HepG2 (cell line): ENCODE measurements at regions not wholly inside any gene's neighbourhood (a gene's known extent, or its start where the extent isn't known, plus 50 kb on each side); places are given as distances from the start of the nearest gene placed in this dataset.

Source experiments
- ATAC-seq: fragments of 200-7000 bp; cut with Tn5 transposase; 3 replicates; pipeline ENCODE4 v1.9.1; 2020; ENCODE audit warnings: mild to moderate bottlenecking, moderate library complexity
- BruUV-seq: library from RNA; stranded (reverse); fragments of 400-500 nt; replicated peaks from 2 replicates; lab custom pipeline; 2021; lab: Mats Ljungman, UMichigan
- CTCF ChIA-PET: fragments of 300-600 bp; formaldehyde crosslinking; extraction: SDS; loops from one replicate; lab custom pipeline; 2021; ENCODE audit warnings: low total read pairs, inconsistent platforms, low intra/inter-chr PET ratio; lab: Yijun Ruan, JAX
- POLR2A ChIA-PET: fragments of 350-600 bp; sonication (Branson Sonifier 250); formaldehyde crosslinking; loops from one replicate; lab custom pipeline; 2020; ENCODE audit warnings: antibody characterized with exemption, inconsistent platforms; lab: Yijun Ruan, JAX
- DNase-seq: peaks from one replicate; pipeline ENCODE4 v3.0.0-alpha.2; 2015; ENCODE audit warnings: low spot score
- FAIRE-seq: peaks from 3 replicates; lab custom pipeline; 2011; peaks lifted over from hg19 to GRCh38; lab: Jason Lieb, UNC
- H2AFZ ChIP-seq: one replicate; pipeline ENCODE4 v1.6.1; 2011; ENCODE audit warnings: low read length, inconsistent platforms
- H3K27ac ChIP-seq: fragments of 300-600 bp; 3 replicates; pipeline ENCODE4 v1.8.0; 2011; ENCODE audit warnings: mixed run types, mild to moderate bottlenecking, mixed read lengths, low read length, inconsistent platforms; ENCODE audit not compliant: insufficient read depth; ENCODE audit errors: extremely low read length
- H3K27me3 ChIP-seq, 2 experiments: fragments of 200-600 bp in 1 of 2; 2 replicates in 1 of 2; 3 replicates in 1 of 2; pipeline versions ENCODE4 v1.6.0 to v1.8.0; 2011; ENCODE audit warnings: low read length in 2 of 2, mild to moderate bottlenecking in 2 of 2, moderate library complexity in 2 of 2, inconsistent platforms in 1 of 2; ENCODE audit not compliant: insufficient read depth in 2 of 2, control insufficient read depth in 1 of 2
- H3K36me3 ChIP-seq, 2 experiments: fragments of 200-600 bp in 1 of 2; replicated peaks in 1 of 2; 2 replicates in 1 of 2; 3 replicates in 1 of 2; pipeline versions ENCODE4 v1.5.1 to v1.8.0; 2011; ENCODE audit warnings: low read length in 2 of 2, inconsistent platforms in 1 of 2; ENCODE audit not compliant: insufficient read depth in 2 of 2, control insufficient read depth in 1 of 2
- H3K4me1 ChIP-seq: 2 replicates; pipeline ENCODE4 v1.5.1; 2012; ENCODE audit warnings: low read length, inconsistent platforms; ENCODE audit not compliant: insufficient read depth
- H3K4me2 ChIP-seq: 2 replicates; pipeline ENCODE4 v1.6.0; 2011; ENCODE audit warnings: low read depth, low read length, inconsistent platforms
- H3K4me3 ChIP-seq, 3 experiments: fragments of 200-600 bp in 1 of 3; sonication (generic), shearing (Covaris generic) in 1 of 3; replicated peaks in 1 of 3; 2 replicates each; pipeline ENCODE4 v1.5.1; 2011 to 2016; ENCODE audit warnings: low read length in 3 of 3, inconsistent platforms in 2 of 3, low read depth in 2 of 3, mild to moderate bottlenecking in 2 of 3, control low read depth in 1 of 3, mixed read lengths in 1 of 3; ENCODE audit not compliant: insufficient read depth in 1 of 3
- H3K79me2 ChIP-seq: one replicate; pipeline ENCODE4 v1.6.1; 2011; ENCODE audit warnings: low read length, inconsistent platforms; ENCODE audit not compliant: insufficient read depth
- H3K9ac ChIP-seq: 2 replicates; pipeline ENCODE4 v1.6.0; 2011; ENCODE audit warnings: mild to moderate bottlenecking, low read depth, low read length, inconsistent platforms; ENCODE audit not compliant: insufficient read depth
- H3K9me3 ChIP-seq: 2 replicates; pipeline ENCODE4 v1.5.1; 2012; ENCODE audit warnings: mild to moderate bottlenecking, low read length
- H4K20me1 ChIP-seq: 2 replicates; pipeline ENCODE4 v1.6.0; 2011; ENCODE audit warnings: inconsistent platforms, mild to moderate bottlenecking, low read length, moderate library complexity; ENCODE audit not compliant: insufficient read depth
- AKNA ChIP-seq: sonication (generic); formaldehyde crosslinking; IDR thresholded peaks from 2 replicates; pipeline ENCODE4 v1.4.0; 2020; ENCODE audit warnings: missing genetic modification reagents, borderline replicate concordance
- CHD2 ChIP-seq: IDR thresholded peaks from 2 replicates; pipeline ENCODE4 v1.6.1; 2011; ENCODE audit warnings: low read depth, low read length, improper control_type of control experiment
- DRAP1 ChIP-seq: IDR thresholded peaks from 2 replicates; pipeline ENCODE4 v1.6.1; 2016; ENCODE audit warnings: missing genetic modification reagents, missing compliant biosample characterization
- ELK4 ChIP-seq: sonication (generic); formaldehyde crosslinking; IDR thresholded peaks from 2 replicates; pipeline ENCODE4 v1.9.0; 2021; ENCODE audit warnings: missing genetic modification reagents, borderline replicate concordance
- EP300 ChIP-seq, 3 experiments: sonication (generic) in 1 of 3; formaldehyde crosslinking in 1 of 3; IDR thresholded peaks; 2 replicates each; pipeline versions ENCODE4 v1.5.1 to v1.6.1; 2011 to 2020; ENCODE audit warnings: low read depth in 2 of 3, low read length in 2 of 3, borderline replicate concordance in 1 of 3, improper control_type of control experiment in 1 of 3, mild to moderate bottlenecking in 1 of 3, missing genetic modification reagents in 1 of 3, moderate library complexity in 1 of 3
- FOXO1 ChIP-seq: sonication (generic); formaldehyde crosslinking; IDR thresholded peaks from 2 replicates; pipeline ENCODE4 v1.4.0; 2020; ENCODE audit warnings: missing genetic modification reagents
- MYPOP ChIP-seq: sonication (generic); formaldehyde crosslinking; IDR thresholded peaks from 2 replicates; pipeline ENCODE4 v1.8.1; 2023; ENCODE audit warnings: mild to moderate bottlenecking, moderate library complexity, missing genetic modification reagents
- NR2C2 ChIP-seq: sonication (generic); formaldehyde crosslinking; IDR thresholded peaks from 2 replicates; pipeline ENCODE4 v1.4.0; 2020; ENCODE audit warnings: missing genetic modification reagents, mild to moderate bottlenecking, moderate library complexity, borderline replicate concordance
- SIN3A ChIP-seq: IDR thresholded peaks from 2 replicates; pipeline ENCODE4 v1.6.1; 2011; ENCODE audit warnings: low read depth, mild to moderate bottlenecking, control low read depth, low read length, borderline replicate concordance
- ZNF180 ChIP-seq: sonication (generic); formaldehyde crosslinking; IDR thresholded peaks from 2 replicates; pipeline ENCODE4 v1.4.0; 2020; ENCODE audit warnings: low read depth, missing genetic modification reagents, borderline replicate concordance
- ZNF383 ChIP-seq: sonication (generic); formaldehyde crosslinking; IDR thresholded peaks from 2 replicates; pipeline ENCODE4 v1.4.0; 2020; ENCODE audit warnings: missing genetic modification reagents, mild to moderate bottlenecking, borderline replicate concordance
- ZNF704 ChIP-seq: sonication (generic); formaldehyde crosslinking; IDR thresholded peaks from 2 replicates; pipeline ENCODE4 v1.8.1; 2023; ENCODE audit warnings: mild to moderate bottlenecking, inconsistent platforms, moderate library complexity, missing genetic modification reagents, borderline replicate concordance
- ZNF709 ChIP-seq: sonication (generic); formaldehyde crosslinking; IDR thresholded peaks from 2 replicates; pipeline ENCODE4 v1.5.0; 2020; ENCODE audit warnings: mild to moderate bottlenecking, missing genetic modification reagents
- ZNF883 ChIP-seq: sonication (generic); formaldehyde crosslinking; IDR thresholded peaks from 2 replicates; pipeline ENCODE4 v1.5.1; 2020; ENCODE audit warnings: mild to moderate bottlenecking, missing genetic modification reagents; ENCODE audit errors: not compliant biosample characterization
- WGBS: methylation state at CpG from one replicate; pipeline ENCODE4 v1.1.6; 2017; ENCODE audit warnings: low lambda C conversion rate; 5-methylcytosine and 5-hydroxymethylcytosine counted together
- in situ Hi-C: cut with HindIII; loops from 2 replicates; pipeline ENCODE4 v1.10.0; 2017; ENCODE audit warnings: low pct_unique_long_range_greater_than_20kb; ENCODE audit not compliant: extremely low pct_ligation_motif_present
- intact Hi-C: fragments of 100-400 bp; cut with micrococcal nuclease; formaldehyde crosslinking; loops from one replicate; pipeline ENCODE4 v1.10.0; 2022; ENCODE audit not compliant: unreplicated experiment

- no peak for TF ChIP-seq ELK4 (CRISPR knock-in tag)
- no peak for TF ChIP-seq MYPOP (CRISPR knock-in tag)
- TF ChIP-seq EP300 (IDR thresholded peaks at IDR 0.05; ENCODE audit: low read depth in 2 of 2, low read length in 2 of 2) = no peak
- no peak for TF ChIP-seq EP300 (CRISPR knock-in tag; IDR thresholded peaks at IDR 0.05; ENCODE audit: borderline replicate concordance)
- no peak for TF ChIP-seq ZNF180
- no peak for TF ChIP-seq ZNF883 (CRISPR knock-in tag)
- TF ChIP-seq ZNF704 (CRISPR knock-in tag) = no peak
- no peak for TF ChIP-seq FOXO1 (CRISPR knock-in tag)
- TF ChIP-seq DRAP1 (CRISPR knock-in tag) = no peak
Observed at GRCh38 chrX:112477653-112478052, 202.1 kb downstream of the LHFPL1 start (continued).

GRCh38 chrX:112473654-112474053, 206.1 kb downstream of the LHFPL1 start:
- POLR2A ChIA-PET = no interaction called here
- no peak overlapping the region for H3K27ac ChIP-seq
- no peak overlapping the region for H2AFZ ChIP-seq
- WGBS = no CpG with 5 or more reads among the region's 3 CpGs
- no peaks in the 10 kb centered on the region for H3K79me2 ChIP-seq
- no peak for ATAC-seq
- intact Hi-C loops (no loop called here), in situ Hi-C loops (no loop called here)
- FAIRE-seq = no peak
- no peaks in the 10 kb centered on the region for H4K20me1 ChIP-seq
- CTCF ChIA-PET = no interaction called here
- no peak overlapping the region for H3K4me3 ChIP-seq
- no peak overlapping the region for H3K9ac ChIP-seq
- no peaks in the 10 kb centered on the region for H3K27me3 ChIP-seq
- no TSS peak for BruUV-seq
- H3K9me3 ChIP-seq = no peaks in the 10 kb centered on the region
- DNase-seq = no peak
- H3K36me3 ChIP-seq = no peaks in the 10 kb centered on the region
- no peak overlapping the region for H3K4me2 ChIP-seq
- H3K4me1 ChIP-seq = no peaks in the 10 kb centered on the region
- no peak for TF ChIP-seq ZNF383 (CRISPR knock-in tag)
- no peak for TF ChIP-seq CHD2
- no peak for TF ChIP-seq AKNA
- TF ChIP-seq SIN3A = no peak
- TF ChIP-seq NR2C2 (CRISPR knock-in tag) = no peak
- TF ChIP-seq ZNF709 = no peak
